AG10803 (cell line): ENCODE measurements at regions not wholly inside any gene's neighbourhood (a gene's known extent, or its start where the extent isn't known, plus 50 kb on each side); places are given as distances from the start of the nearest gene placed in this dataset.

ENCODE experiments used
- DNase-seq: peaks from one replicate; pipeline ENCODE4 v3.0.0; 2010; ENCODE audit warnings: low read depth
- H3K4me3 ChIP-seq: 2 replicates; pipeline ENCODE4 v1.5.1; 2011; ENCODE audit warnings: mild to moderate bottlenecking, low read length, control low read depth
- CTCF ChIP-seq: conservative IDR thresholded peaks from 2 replicates; pipeline ENCODE4 v1.5.1; 2011; ENCODE audit warnings: mild to moderate bottlenecking, low read length, control low read depth, inconsistent platforms

- no peak for TF ChIP-seq CTCF
- DNase-seq: no peak
- H3K4me3 ChIP-seq: no peak overlapping the region
Observed at GRCh38 chr14:22149058-22149457, 440.0 kb downstream of the DAD1 start.

GRCh38 chr14:22147716-22148115 lies 441.3 kb downstream of the DAD1 start:
- TF ChIP-seq CTCF: no peak
- H3K4me3 ChIP-seq: no peak overlapping the region
- no peak for DNase-seq

GRCh38 chr14:22143363-22143762 lies 445.7 kb downstream of the DAD1 start:
- no peak overlapping the region for H3K4me3 ChIP-seq
- DNase-seq: no peak
- TF ChIP-seq CTCF: no peak

GRCh38 chr14:22140633-22141032 lies 448.4 kb downstream of the DAD1 start:
- DNase-seq: no peak
- no peak overlapping the region for H3K4me3 ChIP-seq
- TF ChIP-seq CTCF: no peak

GRCh38 chr14:22131749-22132476 lies 457.1 kb downstream of the DAD1 start:
- no peak overlapping the region for H3K4me3 ChIP-seq
- DNase-seq: no peak
- TF ChIP-seq CTCF: peak; percentile 34

GRCh38 chr14:22124073-22124613 lies 450.5 kb upstream of the OR4E1 start:
- no peak for DNase-seq
- TF ChIP-seq CTCF: no peak
- H3K4me3 ChIP-seq: no peak overlapping the region

GRCh38 chr14:22122829-22123560 lies 449.4 kb upstream of the OR4E1 start:
- TF ChIP-seq CTCF: no peak
- H3K4me3 ChIP-seq: no peak overlapping the region
- no peak for DNase-seq
